Retinal pigment epithelial cell (primary cell): ENCODE measurements at regions not wholly inside any gene's neighbourhood (a gene's known extent, or its start where the extent isn't known, plus 50 kb on each side); places are given as distances from the start of the nearest gene placed in this dataset.

Experiments
- DNase-seq: peaks from one replicate; pipeline ENCODE4 v3.0.0-alpha.2; 2010; ENCODE audit warnings: low read depth
- H3K4me3 ChIP-seq: 2 replicates; pipeline ENCODE4 v1.5.1; 2011; ENCODE audit warnings: mild to moderate bottlenecking, low read length, control low read depth, moderate library complexity
- CTCF ChIP-seq: conservative IDR thresholded peaks from 2 replicates; pipeline ENCODE4 v1.5.1; 2011; ENCODE audit warnings: low read depth, low read length, control low read depth, inconsistent platforms

DNA sequence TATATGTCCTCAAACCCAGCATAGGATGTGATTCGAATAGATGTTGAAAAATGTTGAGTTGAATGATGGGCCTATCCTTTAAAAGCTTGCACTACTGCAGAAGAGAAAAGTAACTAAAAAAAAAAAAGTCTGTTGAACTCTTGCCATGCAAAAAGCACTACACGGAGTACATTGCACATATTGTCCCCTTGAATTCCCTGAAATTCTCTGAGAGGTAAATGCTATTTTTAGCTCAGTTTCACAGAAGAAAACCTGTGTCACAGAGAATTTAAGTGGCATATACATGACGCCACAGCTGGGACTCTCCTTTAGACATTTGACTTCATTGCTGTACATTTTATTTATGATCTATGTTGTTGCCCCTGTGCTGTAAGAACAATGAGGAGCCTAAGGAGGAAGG is 583.8 kb downstream of the SOX6 start:
- no peak overlapping the region for H3K4me3 ChIP-seq
- DNase-seq, result no peak
- TF ChIP-seq CTCF, result no peak

GRCh38 chr11:15772981-15773380 is 583.4 kb downstream of the SOX6 start:
- no peak for TF ChIP-seq CTCF
- H3K4me3 ChIP-seq, result no peak overlapping the region
- DNase-seq, result no peak

GRCh38 chr11:15773476-15774387 is 582.6 kb downstream of the SOX6 start:
- DNase-seq, result no peak
- no peak overlapping the region for H3K4me3 ChIP-seq
- TF ChIP-seq CTCF, result no peak

DNA sequence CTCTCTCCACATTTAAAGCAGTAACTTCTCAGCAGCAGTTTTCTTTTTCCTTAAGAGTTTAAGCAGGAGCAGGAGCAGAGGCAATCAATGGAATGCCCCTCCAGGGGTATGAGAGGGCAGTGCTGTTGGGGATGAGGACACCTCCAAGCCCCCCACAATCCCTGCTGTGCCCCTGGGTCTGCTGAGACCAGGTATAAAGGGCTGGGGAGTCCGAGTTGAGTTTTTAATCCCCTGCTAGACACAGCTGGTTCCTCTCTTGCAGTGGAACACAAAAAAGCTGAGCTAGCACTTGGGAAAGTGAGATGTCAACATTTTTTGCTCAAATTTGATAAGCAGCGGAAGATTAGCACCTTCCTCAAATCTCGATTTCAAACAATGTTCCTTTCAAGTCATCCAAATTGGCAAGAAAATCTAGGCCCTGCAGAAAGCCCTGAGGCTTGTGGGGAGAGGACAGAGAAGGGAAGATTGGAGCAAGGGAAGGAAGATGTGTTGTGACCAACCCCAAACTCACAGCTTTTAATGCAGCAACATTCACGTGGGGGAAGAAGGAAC is 581.9 kb downstream of the SOX6 start:
- no peak for DNase-seq
- no peak for TF ChIP-seq CTCF
- no peak overlapping the region for H3K4me3 ChIP-seq

DNA sequence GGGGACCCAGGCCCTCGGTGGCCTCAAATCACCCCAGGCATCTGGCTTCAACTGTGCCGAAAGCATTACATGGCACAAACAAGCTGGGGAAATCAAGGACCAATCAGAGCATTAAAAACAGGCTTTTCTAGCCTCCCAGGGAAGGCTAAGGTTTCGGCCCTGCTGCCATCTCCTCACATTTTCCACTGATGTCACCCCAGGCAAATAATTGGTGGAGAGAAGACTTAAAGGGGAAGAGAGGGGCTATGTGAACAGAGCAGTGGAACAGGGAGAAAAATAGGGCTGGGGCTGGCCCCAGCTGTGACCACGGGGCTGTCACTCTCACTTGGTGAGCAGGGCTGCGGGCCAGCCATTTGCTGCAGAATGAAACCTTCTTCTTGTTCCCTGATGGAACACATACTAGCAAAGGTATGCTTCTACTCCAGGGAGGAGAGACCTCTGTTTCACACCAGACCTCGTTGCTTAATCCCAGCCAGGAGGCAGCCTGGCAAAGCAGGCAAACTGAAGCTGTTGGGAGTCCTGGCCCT is 581.3 kb downstream of the SOX6 start:
- TF ChIP-seq CTCF, result no peak
- no peak overlapping the region for H3K4me3 ChIP-seq
- no peak for DNase-seq

GRCh38 chr11:15775797-15776196 is 580.5 kb downstream of the SOX6 start:
- no peak for DNase-seq
- no peak for TF ChIP-seq CTCF
- H3K4me3 ChIP-seq, result no peak overlapping the region

GRCh38 chr11:15776366-15776765 is 580.0 kb downstream of the SOX6 start:
- no peak for DNase-seq
- H3K4me3 ChIP-seq, result no peak overlapping the region
- TF ChIP-seq CTCF, result no peak
